ENCODE measurements at regions not wholly inside any gene's neighbourhood (a gene's known extent, or its start where the extent isn't known, plus 50 kb on each side); places are given as distances from the start of the nearest gene placed in this dataset.

- H3K27me3 ChIP-seq (ENCODE audit: insufficient read depth, poor library complexity, severe bottlenecking) = no peaks in the 10 kb centered on the region
- no peak overlapping the region for H3K4me3 ChIP-seq (replicated peaks; ENCODE audit: insufficient read depth, low read length)
- no peak overlapping the region for H3K27ac ChIP-seq (replicated peaks)
- TF ChIP-seq REST (IDR thresholded peaks at IDR 0.05; ENCODE audit: insufficient replicate concordance, low read depth) (no peak), POLR2AphosphoS5 (IDR thresholded peaks at IDR 0.05; ENCODE audit: low read depth) (no peak), CTCF (IDR thresholded peaks at IDR 0.05; ENCODE audit: insufficient read depth, low read length) (no peak), GABPA (IDR thresholded peaks at IDR 0.05; ENCODE audit: low read depth) (no peak), SPI1 (IDR thresholded peaks at IDR 0.05; ENCODE audit: borderline replicate concordance, low read depth) (no peak)
- no peak for DNase-seq (ENCODE audit: low read depth in 1 of 2, low spot score in 1 of 2)
Measured at GRCh38 chr12:24071842-24072241, 122.4 kb upstream of the SOX5 start.

GRCh38 chr12:24069532-24070395 lies 120.3 kb upstream of the SOX5 start:
- Histone ChIP-seq H3K4me3 (replicated peaks; ENCODE audit: insufficient read depth, low read length) (no peak overlapping the region), H3K27ac (replicated peaks) (no peak overlapping the region), H3K27me3 (ENCODE audit: insufficient read depth, poor library complexity, severe bottlenecking) (no peaks in the 10 kb centered on the region)
- DNase-seq (ENCODE audit: low read depth in 1 of 2, low spot score in 1 of 2) = no peak
- TF ChIP-seq CTCF (IDR thresholded peaks at IDR 0.05; ENCODE audit: insufficient read depth, low read length) = no peak
- TF ChIP-seq SPI1 (IDR thresholded peaks at IDR 0.05; ENCODE audit: borderline replicate concordance, low read depth) = no peak
- no peak for TF ChIP-seq POLR2AphosphoS5 (IDR thresholded peaks at IDR 0.05; ENCODE audit: low read depth)
- no peak for TF ChIP-seq GABPA (IDR thresholded peaks at IDR 0.05; ENCODE audit: low read depth)
- no peak for TF ChIP-seq REST (IDR thresholded peaks at IDR 0.05; ENCODE audit: insufficient replicate concordance, low read depth)

- no peak for DNase-seq (ENCODE audit: low read depth in 1 of 2, low spot score in 1 of 2)
- TF ChIP-seq CTCF (IDR thresholded peaks at IDR 0.05; ENCODE audit: insufficient read depth, low read length) = no peak
- TF ChIP-seq SPI1 (IDR thresholded peaks at IDR 0.05; ENCODE audit: borderline replicate concordance, low read depth) = no peak
- no peak for TF ChIP-seq POLR2AphosphoS5 (IDR thresholded peaks at IDR 0.05; ENCODE audit: low read depth)
- no peak for TF ChIP-seq GABPA (IDR thresholded peaks at IDR 0.05; ENCODE audit: low read depth)
- TF ChIP-seq REST (IDR thresholded peaks at IDR 0.05; ENCODE audit: insufficient replicate concordance, low read depth) = no peak
- H3K27ac ChIP-seq (replicated peaks) = no peak overlapping the region
- no peak overlapping the region for H3K4me3 ChIP-seq (replicated peaks; ENCODE audit: insufficient read depth, low read length)
- no peaks in the 10 kb centered on the region for H3K27me3 ChIP-seq (ENCODE audit: insufficient read depth, poor library complexity, severe bottlenecking)
Measured at GRCh38 chr12:24066865-24067264, 117.4 kb upstream of the SOX5 start.
